ENCODE measurements at regions not wholly inside any gene's neighbourhood (a gene's known extent, or its start where the extent isn't known, plus 50 kb on each side); places are given as distances from the start of the nearest gene placed in this dataset.

DNA sequence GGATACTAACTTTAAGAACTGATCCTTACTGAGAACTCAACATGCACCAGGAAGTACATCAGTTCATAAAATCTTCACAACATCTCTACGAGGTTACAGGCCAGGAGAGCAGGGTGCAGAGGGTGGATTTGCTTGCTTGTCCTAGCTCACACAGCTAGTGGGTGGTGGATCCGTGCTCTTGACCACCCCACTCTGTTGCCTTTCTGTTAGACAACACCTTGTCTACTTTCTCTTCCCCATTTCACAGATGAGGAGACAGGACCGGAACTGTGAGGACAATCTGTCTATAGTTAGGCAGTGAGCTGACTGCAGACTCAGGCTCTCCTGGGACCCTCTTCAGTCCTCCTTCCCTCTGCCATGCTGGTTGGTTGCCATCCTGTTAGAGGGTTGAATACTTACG, 221.7 kb upstream of the TLE3 start:
- no peak for DNase-seq

GRCh38 chr15:70318594-70319465, 221.1 kb upstream of the TLE3 start:
- DNase-seq: no peak

DNA sequence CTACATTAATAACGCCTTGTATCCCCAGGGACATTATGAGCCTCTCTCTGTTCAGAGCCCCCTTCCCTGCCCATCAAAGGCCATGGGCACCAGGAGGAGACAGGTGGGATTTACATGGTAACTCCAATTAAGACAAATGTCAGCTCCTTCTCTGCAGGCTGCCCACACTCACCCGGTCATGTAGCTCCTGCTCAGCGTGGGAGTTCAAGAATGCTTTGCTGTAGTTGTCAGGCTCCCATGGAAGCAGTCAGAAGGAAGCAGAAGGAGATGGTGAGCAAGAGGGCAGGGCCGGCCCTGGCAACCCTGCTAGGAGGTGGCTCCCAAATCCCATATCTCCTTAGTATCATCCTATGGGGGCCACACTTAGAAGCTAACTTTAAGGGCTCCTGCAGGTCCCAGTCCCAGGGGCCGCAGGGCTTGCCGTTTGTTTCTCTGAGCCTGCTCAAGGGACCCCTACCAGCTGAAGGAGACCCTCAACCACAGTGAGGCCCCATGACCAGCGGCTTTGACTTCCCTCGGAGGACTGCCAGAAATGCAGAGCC, 218.4 kb upstream of the TLE3 start:
- no peak for DNase-seq

DNA sequence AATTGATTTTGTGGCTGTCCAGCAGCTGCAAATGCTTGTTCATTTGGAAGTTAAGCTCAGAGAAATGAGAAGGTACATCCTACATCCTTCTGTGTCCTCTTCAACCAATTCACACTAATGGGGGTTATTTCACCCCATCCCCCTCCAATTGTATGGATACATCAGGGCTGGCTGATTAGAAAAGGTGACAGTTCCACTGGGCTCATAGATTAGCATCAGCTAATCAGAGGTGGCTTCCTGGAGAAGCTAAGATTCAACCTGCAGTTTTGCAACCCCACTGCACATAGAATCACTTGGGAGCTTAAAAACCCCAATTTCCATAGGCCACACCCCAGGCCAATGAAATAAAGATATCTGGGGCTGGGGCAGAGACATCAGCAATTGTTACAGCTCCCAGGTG, 217.7 kb upstream of the TLE3 start:
- no peak for DNase-seq

DNA sequence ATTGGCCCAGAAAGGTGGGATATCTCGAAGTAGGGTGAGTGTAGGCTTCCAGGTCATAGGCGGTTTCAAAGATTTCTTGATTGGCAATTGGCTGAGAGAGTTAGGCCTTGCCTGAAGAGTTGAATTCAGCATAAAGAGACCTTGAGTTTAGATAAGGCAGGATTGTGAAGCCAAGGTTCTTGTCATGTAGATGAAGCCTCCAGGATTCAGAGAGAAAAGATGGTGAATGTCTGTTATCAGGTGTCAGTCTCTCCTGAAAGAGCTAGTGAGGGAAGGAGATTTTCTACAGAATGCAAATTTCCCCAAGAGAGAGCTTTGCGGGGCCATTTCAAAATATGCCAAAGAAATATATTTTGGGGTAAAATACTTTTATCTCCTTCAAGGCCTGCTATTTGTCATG, 217.0 kb upstream of the TLE3 start:
- DNase-seq: no peak

- DNase-seq: no peak
Measured at GRCh38 chr15:70314018-70314354, 216.3 kb upstream of the TLE3 start.

DNA sequence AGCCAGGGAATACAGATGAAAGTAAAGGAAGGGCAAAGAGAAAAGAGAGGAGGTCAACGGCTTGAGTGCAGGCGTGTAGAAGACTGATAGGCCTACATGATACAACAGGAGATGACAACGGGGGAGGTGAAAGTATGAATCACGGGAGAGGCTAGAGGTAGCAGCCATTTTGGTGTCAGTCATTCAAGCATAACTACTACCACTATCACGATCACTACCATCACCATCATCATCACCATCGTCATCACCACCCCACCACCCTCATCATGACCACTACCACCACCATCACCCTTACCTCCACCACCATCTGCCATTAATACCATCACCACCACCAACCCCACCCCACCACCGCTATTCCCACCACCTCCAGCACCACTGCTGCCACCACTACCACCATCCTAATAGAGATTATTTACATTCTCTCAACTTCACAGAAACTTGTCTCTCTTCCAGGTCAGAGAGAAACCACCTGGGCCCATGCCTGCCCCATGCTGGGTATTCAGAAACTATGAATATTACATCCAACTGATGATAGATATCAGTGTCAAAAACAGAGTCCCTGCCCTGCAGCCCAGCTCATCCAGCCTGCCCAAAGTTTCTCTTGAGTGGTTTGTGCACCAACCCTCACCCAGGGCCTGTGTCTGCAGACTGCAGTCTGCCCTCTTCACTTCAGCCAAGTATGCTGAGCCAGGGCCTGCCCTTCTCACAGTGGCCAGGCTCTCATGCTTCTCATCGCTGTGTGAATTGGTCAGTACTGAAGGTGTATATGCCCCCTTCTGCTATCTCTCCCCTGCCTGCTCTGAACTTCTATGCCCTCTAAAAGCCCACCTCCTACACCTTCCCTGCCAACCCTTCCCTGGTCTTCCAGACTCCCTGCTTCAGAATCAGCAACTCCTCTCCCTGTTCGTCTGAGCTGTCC, 215.6 kb upstream of the TLE3 start:
- no peak for DNase-seq

DNA sequence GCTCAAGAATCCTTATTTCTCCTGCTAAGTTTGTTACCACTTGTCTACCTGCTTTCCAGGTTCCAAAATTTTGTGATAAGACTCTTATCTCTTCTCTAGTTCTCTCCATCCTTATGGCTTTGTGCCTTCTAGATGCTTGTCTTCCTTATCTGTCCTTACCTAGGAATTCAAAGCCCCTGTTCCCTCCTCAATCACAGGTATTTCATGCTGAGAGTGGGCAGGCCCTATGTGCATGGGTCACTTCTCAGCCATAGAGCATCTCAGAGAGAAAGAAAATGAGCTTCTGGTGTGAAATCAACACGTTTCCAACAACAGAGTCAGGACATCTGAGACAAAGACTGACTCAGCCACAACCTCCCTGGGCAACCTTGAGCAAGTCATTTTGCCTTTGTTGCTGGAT, 214.1 kb upstream of the TLE3 start:
- no peak for DNase-seq

- no peak for DNase-seq
Measured at GRCh38 chr15:70309716-70310115, 212.0 kb upstream of the TLE3 start.

GRCh38 chr15:70308735-70309434, 211.2 kb upstream of the TLE3 start:
- no peak for DNase-seq

- DNase-seq: no peak
Measured at GRCh38 chr15:70308011-70308734, 210.5 kb upstream of the TLE3 start.

- DNase-seq: no peak
Measured at GRCh38 chr15:70306582-70306981, 208.9 kb upstream of the TLE3 start.

DNA sequence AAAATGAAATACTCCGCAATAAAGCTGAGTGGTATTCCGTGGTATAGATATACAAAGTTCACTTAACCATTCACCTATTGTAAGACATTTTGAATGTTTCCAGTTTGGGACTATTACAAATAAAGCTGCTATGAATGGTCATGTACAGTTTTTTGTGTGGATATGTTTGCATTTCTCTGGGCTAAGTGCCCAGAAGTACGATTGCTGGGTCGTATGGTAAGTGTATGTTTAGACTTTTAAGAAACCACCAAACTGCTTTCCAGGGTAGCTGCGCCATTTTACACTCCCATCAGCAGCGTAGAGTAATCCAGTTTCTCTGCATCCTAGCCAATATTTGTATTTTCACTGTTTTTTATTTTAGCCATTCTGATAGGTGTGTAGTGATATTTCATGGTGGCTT, 208.4 kb upstream of the TLE3 start:
- DNase-seq: no peak

- no peak for DNase-seq
Measured at GRCh38 chr15:70303981-70304380, 206.3 kb upstream of the TLE3 start.

DNA sequence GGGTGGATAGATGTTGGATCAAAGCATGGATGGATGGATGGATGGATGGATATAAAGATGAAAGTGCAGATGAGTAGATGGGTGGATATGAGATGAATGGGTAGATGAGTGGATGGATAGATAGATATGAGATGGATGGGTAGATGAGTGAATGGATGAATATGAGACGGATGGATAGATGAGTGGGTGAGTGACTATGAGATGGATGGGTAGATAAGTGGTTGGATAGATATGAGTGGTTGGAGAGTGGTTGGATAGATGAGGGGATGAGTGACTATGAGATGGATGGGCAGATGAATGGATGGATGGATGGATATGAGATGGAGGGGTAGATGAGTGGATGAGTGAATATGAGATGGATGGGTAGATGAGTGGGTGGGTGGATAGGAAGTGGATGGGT, 204.6 kb upstream of the TLE3 start:
- no peak for DNase-seq

DNA sequence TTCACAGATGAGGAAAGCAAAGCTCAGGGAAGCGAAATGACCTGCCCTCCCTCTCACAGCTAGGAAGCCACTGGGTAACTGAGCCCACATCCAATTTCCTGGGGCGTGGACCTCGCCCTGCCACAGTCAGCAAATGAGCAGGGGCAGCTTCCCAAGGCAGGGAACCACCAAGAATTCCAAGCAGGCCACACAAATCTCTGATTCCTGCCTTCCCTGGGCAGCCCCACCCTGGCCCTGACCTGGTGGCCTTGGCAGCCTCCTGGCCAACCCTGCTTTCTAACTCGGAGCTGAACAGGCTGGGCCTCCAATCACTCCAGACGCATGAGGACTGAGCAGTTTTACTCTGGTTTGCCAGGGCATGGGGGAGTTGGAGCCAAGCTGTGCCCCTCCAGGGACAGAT, 203.7 kb upstream of the TLE3 start:
- no peak for DNase-seq

GRCh38 chr15:70299931-70300869, 202.5 kb upstream of the TLE3 start:
- DNase-seq: peak; percentile 75

DNA sequence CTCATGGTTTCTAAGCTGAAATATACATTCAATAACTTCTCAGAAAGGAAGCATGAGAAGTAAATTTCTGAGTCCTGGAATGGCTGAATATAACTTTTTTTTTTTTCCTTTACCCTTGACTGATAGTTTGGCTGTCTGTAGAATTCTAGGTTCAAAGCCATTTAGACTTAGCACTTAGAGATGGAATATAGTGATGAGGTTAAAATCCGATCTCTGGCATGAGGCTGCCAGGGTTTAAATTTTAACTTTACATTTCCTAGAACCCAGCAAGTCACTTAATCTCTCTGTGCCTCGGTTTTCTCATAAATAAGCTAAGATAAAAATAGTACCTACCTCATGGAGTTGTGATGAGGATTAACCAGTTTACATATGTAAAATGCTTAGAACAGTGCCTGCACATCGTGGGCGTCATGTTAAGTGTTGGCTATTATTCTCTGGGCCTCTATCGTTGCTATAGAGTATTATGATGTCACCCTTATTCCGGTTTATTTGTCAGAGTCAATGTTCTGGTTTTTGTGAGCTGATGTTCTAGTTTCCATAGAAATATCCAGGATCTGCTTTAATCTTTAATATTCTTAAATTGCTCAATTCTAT, 199.8 kb upstream of the TLE3 start:
- DNase-seq: no peak

DNA sequence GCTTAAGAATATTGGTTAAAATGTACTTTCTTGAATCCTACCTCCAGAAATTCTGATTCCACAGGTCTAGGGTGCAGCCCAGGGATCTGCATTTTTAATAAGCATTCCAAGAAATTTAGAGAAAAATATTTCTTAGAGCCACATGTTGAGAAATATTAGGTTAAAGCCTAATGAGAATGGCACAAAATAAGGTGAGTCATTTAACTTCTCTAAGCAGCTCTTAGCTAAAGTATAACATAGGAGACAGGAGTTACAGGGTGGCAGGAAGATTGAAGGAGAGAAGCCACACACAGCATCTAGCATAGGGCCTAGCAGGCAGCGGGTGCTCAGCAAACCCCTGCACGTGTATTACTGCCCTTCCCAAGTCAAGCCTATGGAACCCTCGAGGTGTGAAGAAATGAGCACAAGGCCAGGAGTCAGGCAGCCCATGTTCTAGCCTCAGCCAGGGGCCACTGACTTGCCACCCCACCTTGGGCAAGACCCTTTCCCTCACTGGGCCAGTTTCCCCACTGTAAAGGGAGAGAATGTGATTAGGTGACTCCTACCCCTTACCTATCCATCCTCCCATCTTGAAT, 197.1 kb upstream of the TLE3 start:
- no peak for DNase-seq
